WTC11 (cell line): ENCODE measurements at regions not wholly inside any gene's neighbourhood (a gene's known extent, or its start where the extent isn't known, plus 50 kb on each side); places are given as distances from the start of the nearest gene placed in this dataset.

ENCODE experiments used
- ATAC-seq: fragments of 200-7000 bp; cut with Tn5 transposase; 2 replicates; pipeline ENCODE4 v1.10.0; 2021; ENCODE audit warnings: mild to moderate bottlenecking, moderate library complexity
- CTCF ChIA-PET: fragments of 300-600 bp; sonication (Branson Sonifier 250); formaldehyde crosslinking; loops from one replicate; lab custom pipeline; 2021; ENCODE audit warnings: antibody characterized with exemption; lab: Charles Lee
- POLR2A ChIA-PET: fragments of 350-600 bp; sonication (Branson Sonifier 250); formaldehyde crosslinking; loops from one replicate; lab custom pipeline; 2021; ENCODE audit warnings: antibody characterized with exemption; lab: Charles Lee
- DNase-seq: peaks from one replicate; pipeline ENCODE4 v3.0.0; 2021; ENCODE audit warnings: low spot score
- H3K27ac Mint-ChIP-seq: 2 replicates; pipeline ENCODE4 v1.8.0; 2021; ENCODE audit warnings: mixed read lengths
- H3K27me3 Mint-ChIP-seq: 2 replicates; pipeline ENCODE4 v1.8.0; 2021; ENCODE audit warnings: low read depth, mild to moderate bottlenecking, moderate library complexity, mixed read lengths
- H3K36me3 Mint-ChIP-seq: 2 replicates; pipeline ENCODE4 v1.8.0; 2021; ENCODE audit warnings: mixed read lengths
- H3K4me1 Mint-ChIP-seq: 2 replicates; pipeline ENCODE4 v1.8.0; 2022; ENCODE audit warnings: mixed read lengths
- H3K4me3 Mint-ChIP-seq: 2 replicates; pipeline ENCODE4 v1.8.0; 2021; ENCODE audit warnings: mild to moderate bottlenecking, moderate library complexity, mixed read lengths
- H3K9me3 Mint-ChIP-seq: 2 replicates; pipeline ENCODE4 v1.8.0; 2021; ENCODE audit warnings: mixed read lengths
- AR ChIP-seq: fragments of 250-450 bp; sonication (Bioruptor Pico); IDR thresholded peaks from 2 replicates; pipeline ENCODE4 v1.9.0; 2021; ENCODE audit warnings: mild to moderate bottlenecking
- ATF2 ChIP-seq: sonication (generic); formaldehyde crosslinking; IDR thresholded peaks from 2 replicates; pipeline ENCODE4 v1.8.1; 2022; ENCODE audit warnings: low read depth, missing genetic modification reagents, borderline replicate concordance
- E2F4 ChIP-seq: sonication (generic); formaldehyde crosslinking; IDR thresholded peaks from 2 replicates; pipeline ENCODE4 v1.8.1; 2022; ENCODE audit warnings: low read depth, mild to moderate bottlenecking, moderate library complexity, missing genetic modification reagents, borderline replicate concordance
- EMX1 ChIP-seq: fragments of 250-450 bp; sonication (Bioruptor Pico); IDR thresholded peaks from 2 replicates; pipeline ENCODE4 v1.8.0; 2021; ENCODE audit warnings: mild to moderate bottlenecking
- FOXK1 ChIP-seq: sonication (generic); formaldehyde crosslinking; IDR thresholded peaks from 2 replicates; pipeline ENCODE4 v1.8.0; 2022; ENCODE audit warnings: mild to moderate bottlenecking, moderate library complexity, missing genetic modification reagents
- FOXP4 ChIP-seq: sonication (generic); formaldehyde crosslinking; IDR thresholded peaks from 2 replicates; pipeline ENCODE4 v1.8.0; 2022; ENCODE audit warnings: mild to moderate bottlenecking, missing genetic modification reagents
- GABPB1 ChIP-seq: sonication (generic); formaldehyde crosslinking; IDR thresholded peaks from 2 replicates; pipeline ENCODE4 v1.8.1; 2023; ENCODE audit warnings: mild to moderate bottlenecking, missing genetic modification reagents
- GTF2I ChIP-seq: fragments of 250-450 bp; sonication (Bioruptor Pico); conservative IDR thresholded peaks from 2 replicates; pipeline ENCODE4 v1.4.0; 2021; ENCODE audit warnings: mild to moderate bottlenecking
- IRF1 ChIP-seq: sonication (generic); formaldehyde crosslinking; IDR thresholded peaks from 2 replicates; pipeline ENCODE4 v1.8.0; 2023; ENCODE audit warnings: missing genetic modification reagents
- JAZF1 ChIP-seq: fragments of 250-450 bp; sonication (Bioruptor Pico); IDR thresholded peaks from 2 replicates; pipeline ENCODE4 v1.9.0; 2021; ENCODE audit warnings: moderate library complexity, mild to moderate bottlenecking, inconsistent platforms
- MYBL2 ChIP-seq: sonication (generic); formaldehyde crosslinking; IDR thresholded peaks from 2 replicates; pipeline ENCODE4 v1.8.1; 2023; ENCODE audit warnings: mild to moderate bottlenecking, moderate library complexity, missing genetic modification reagents
- NFATC4 ChIP-seq: fragments of 250-450 bp; sonication (Bioruptor Pico); IDR thresholded peaks from 2 replicates; pipeline ENCODE4 v1.9.0; 2021; ENCODE audit warnings: mild to moderate bottlenecking
- NR3C1 ChIP-seq: sonication (generic); formaldehyde crosslinking; conservative IDR thresholded peaks from 2 replicates; pipeline ENCODE4 v1.8.1; 2023; ENCODE audit warnings: low read depth, mild to moderate bottlenecking, missing genetic modification reagents
- RELA ChIP-seq: sonication (generic); formaldehyde crosslinking; IDR thresholded peaks from 2 replicates; pipeline ENCODE4 v1.8.1; 2022; ENCODE audit warnings: missing genetic modification reagents, mild to moderate bottlenecking, borderline replicate concordance
- STAT6 ChIP-seq: sonication (generic); formaldehyde crosslinking; conservative IDR thresholded peaks from 2 replicates; pipeline ENCODE4 v1.8.1; 2023; ENCODE audit warnings: mild to moderate bottlenecking, low read depth, missing genetic modification reagents, moderate library complexity
- ZNF121 ChIP-seq: sonication (generic); formaldehyde crosslinking; IDR thresholded peaks from 2 replicates; pipeline ENCODE4 v1.8.0; 2023; ENCODE audit warnings: missing genetic modification reagents
- ZNF317 ChIP-seq: sonication (generic); formaldehyde crosslinking; IDR thresholded peaks from 2 replicates; pipeline ENCODE4 v1.8.1; 2023; ENCODE audit warnings: low read depth, mild to moderate bottlenecking, moderate library complexity, missing genetic modification reagents, borderline replicate concordance
- ZNF396 ChIP-seq: fragments of 250-450 bp; sonication (Bioruptor Pico); IDR thresholded peaks from 2 replicates; pipeline ENCODE4 v1.8.0; 2021; ENCODE audit warnings: mild to moderate bottlenecking, moderate library complexity, borderline replicate concordance
- TF ChIP-seq, protein P1 (sequence below): sonication (generic); formaldehyde crosslinking; IDR thresholded peaks from 2 replicates; pipeline ENCODE4 v1.8.1; 2023; ENCODE audit warnings: mild to moderate bottlenecking, moderate library complexity, missing genetic modification reagents
- TF ChIP-seq, protein P2 (sequence below): sonication (generic); formaldehyde crosslinking; IDR thresholded peaks from 2 replicates; pipeline ENCODE4 v1.8.0; 2022; ENCODE audit warnings: mild to moderate bottlenecking, missing genetic modification reagents

DNA sequence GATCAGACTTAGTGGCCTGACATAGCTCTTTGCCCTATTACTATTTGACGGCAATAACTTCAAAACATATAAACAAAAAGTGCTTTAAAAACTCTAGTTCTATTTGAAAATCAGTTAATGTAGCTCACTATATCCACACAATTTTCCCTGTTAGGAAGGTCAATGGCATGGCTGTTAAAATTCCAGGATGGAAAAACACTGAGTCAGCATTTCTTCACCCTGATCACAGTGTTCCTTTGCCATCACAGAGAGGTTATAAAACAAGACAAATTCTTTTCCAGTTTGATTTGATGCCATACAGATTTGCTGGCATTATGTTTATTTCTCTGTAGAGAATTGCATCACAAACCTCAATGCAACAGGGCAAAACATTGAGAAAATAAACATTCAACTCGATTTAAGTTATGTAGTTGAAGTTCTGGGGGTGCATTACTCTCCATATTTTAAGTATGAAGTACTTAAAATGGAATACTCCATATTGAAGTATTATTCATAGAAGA, 253.7 kb upstream of the HSF2 start:
- Mint-ChIP-seq H3K9me3 (no peaks in the 10 kb centered on the region), H3K4me1 (peaks cover 4% of the 10 kb centered on the region; the same call in 1 of the 2 replicates), H3K36me3 (no peaks in the 10 kb centered on the region), H3K27ac (no peak overlapping the region), H3K27me3 (no peaks in the 10 kb centered on the region), H3K4me3 (no peak overlapping the region)
- TF ChIP-seq AR (CRISPR knock-in tag) = no peak
- TF ChIP-seq ZNF121 (CRISPR knock-in tag) = no peak
- TF ChIP-seq EMX1 (CRISPR knock-in tag) = no peak
- no peak for TF ChIP-seq GTF2I
- no peak for TF ChIP-seq NR3C1 (CRISPR knock-in tag)
- TF ChIP-seq FOXK1 (CRISPR knock-in tag) = no peak
- no peak for TF ChIP-seq ATF2 (CRISPR knock-in tag)
- TF ChIP-seq FOXP4 = no peak
- TF ChIP-seq RELA = no peak
- TF ChIP-seq ZNF317 (CRISPR knock-in tag) = no peak
- TF ChIP-seq NFATC4 = no peak
- TF ChIP-seq E2F4 (CRISPR knock-in tag) = no peak
- no peak for TF ChIP-seq GABPB1
- TF ChIP-seq STAT6 (CRISPR knock-in tag) = no peak
- TF ChIP-seq, protein P1, sequence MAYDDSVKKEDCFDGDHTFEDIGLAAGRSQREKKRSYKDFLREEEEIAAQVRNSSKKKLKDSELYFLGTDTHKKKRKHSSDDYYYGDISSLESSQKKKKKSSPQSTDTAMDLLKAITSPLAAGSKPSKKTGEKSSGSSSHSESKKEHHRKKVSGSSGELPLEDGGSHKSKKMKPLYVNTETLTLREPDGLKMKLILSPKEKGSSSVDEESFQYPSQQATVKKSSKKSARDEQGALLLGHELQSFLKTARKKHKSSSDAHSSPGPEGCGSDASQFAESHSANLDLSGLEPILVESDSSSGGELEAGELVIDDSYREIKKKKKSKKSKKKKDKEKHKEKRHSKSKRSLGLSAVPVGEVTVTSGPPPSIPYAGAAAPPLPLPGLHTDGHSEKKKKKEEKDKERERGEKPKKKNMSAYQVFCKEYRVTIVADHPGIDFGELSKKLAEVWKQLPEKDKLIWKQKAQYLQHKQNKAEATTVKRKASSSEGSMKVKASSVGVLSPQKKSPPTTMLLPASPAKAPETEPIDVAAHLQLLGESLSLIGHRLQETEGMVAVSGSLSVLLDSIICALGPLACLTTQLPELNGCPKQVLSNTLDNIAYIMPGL (CRISPR knock-in tag) = no peak
- no peak for TF ChIP-seq ZNF396 (CRISPR knock-in tag)
- no peak for TF ChIP-seq IRF1 (CRISPR knock-in tag)
- no peak for TF ChIP-seq MYBL2 (CRISPR knock-in tag)
- no peak for TF ChIP-seq JAZF1 (CRISPR knock-in tag)
- TF ChIP-seq, protein P2, sequence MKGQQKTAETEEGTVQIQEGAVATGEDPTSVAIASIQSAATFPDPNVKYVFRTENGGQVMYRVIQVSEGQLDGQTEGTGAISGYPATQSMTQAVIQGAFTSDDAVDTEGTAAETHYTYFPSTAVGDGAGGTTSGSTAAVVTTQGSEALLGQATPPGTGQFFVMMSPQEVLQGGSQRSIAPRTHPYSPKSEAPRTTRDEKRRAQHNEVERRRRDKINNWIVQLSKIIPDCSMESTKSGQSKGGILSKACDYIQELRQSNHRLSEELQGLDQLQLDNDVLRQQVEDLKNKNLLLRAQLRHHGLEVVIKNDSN = no peak
- POLR2A ChIA-PET = no interaction called here
- ATAC-seq = no peak
- CTCF ChIA-PET = no interaction called here
- DNase-seq = no peak
